HUES6 (cell line): ENCODE measurements at regions not wholly inside any gene's neighbourhood (a gene's known extent, or its start where the extent isn't known, plus 50 kb on each side); places are given as distances from the start of the nearest gene placed in this dataset.

Experiments
- H3K27ac ChIP-seq: 2 replicates; pipeline ENCODE4 v1.7.0; 2013; ENCODE audit warnings: low read depth, mild to moderate bottlenecking, low read length, inconsistent platforms
- H3K27me3 ChIP-seq: 2 replicates; pipeline ENCODE4 v1.6.1; 2013; ENCODE audit warnings: low read length; ENCODE audit not compliant: control insufficient read depth, insufficient read depth
- H3K36me3 ChIP-seq: 2 replicates; pipeline ENCODE4 v1.6.1; 2013; ENCODE audit warnings: low read length; ENCODE audit not compliant: control insufficient read depth, insufficient read depth
- H3K4me1 ChIP-seq: 2 replicates; pipeline ENCODE4 v1.6.1; 2013; ENCODE audit warnings: low read length; ENCODE audit not compliant: control insufficient read depth, insufficient read depth
- H3K4me3 ChIP-seq: 2 replicates; pipeline ENCODE4 v1.5.1; 2013; ENCODE audit warnings: low read depth, low read length
- H3K9ac ChIP-seq: one replicate; pipeline ENCODE4 v1.6.1; 2013; ENCODE audit warnings: mild to moderate bottlenecking, low read length
- H3K9me3 ChIP-seq: 2 replicates; pipeline ENCODE4 v1.6.1; 2013; ENCODE audit warnings: low read depth, low read length; ENCODE audit not compliant: control insufficient read depth, insufficient read depth

DNA sequence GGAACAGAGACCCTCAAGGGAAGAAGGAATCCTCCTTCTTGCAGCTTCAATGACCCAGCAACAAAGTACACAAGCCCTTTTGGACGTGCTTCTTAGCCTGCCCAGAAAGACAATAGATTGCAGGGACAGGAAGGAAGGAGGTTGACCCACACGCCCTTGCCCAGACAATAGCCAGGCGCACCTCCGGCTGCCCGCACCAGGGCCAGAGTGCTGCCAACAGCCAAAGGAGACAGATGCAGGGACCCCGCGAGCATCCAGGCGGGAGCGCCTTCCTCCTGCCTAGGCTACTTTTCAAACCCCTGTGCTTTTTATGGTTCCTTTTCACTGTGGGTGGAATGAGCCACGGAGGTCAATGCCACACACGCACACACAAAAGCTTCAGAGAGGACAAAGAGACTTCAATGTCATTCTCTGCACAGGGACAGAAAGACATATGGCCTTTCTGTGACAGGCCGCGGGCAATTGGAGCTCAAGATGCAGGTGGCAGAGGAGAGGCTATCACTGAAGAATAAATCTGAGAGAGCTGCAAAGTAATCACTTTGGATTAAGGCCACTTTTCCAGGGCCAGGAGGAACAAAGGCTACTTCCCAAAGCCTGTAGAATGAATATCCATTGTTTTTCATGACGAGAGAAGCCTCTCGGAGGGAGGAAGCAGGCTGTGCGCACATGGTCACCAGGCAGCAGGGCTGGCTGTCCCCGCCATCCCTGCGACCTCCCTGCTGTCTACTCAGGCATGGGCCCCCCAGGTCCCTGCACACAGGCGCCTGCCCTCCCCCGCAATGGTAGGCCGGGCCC is 300.6 kb downstream of the EIPR1 start:
- no peak overlapping the region for H3K9ac ChIP-seq
- no peak overlapping the region for H3K4me3 ChIP-seq
- no peak overlapping the region for H3K27ac ChIP-seq
- no peaks in the 10 kb centered on the region for H3K27me3 ChIP-seq
- peaks cover 3% of the 10 kb centered on the region; the same call in 1 of the 2 replicates for H3K4me1 ChIP-seq
- H3K9me3 ChIP-seq, result no peaks in the 10 kb centered on the region
- H3K36me3 ChIP-seq, result no peaks in the 10 kb centered on the region

DNA sequence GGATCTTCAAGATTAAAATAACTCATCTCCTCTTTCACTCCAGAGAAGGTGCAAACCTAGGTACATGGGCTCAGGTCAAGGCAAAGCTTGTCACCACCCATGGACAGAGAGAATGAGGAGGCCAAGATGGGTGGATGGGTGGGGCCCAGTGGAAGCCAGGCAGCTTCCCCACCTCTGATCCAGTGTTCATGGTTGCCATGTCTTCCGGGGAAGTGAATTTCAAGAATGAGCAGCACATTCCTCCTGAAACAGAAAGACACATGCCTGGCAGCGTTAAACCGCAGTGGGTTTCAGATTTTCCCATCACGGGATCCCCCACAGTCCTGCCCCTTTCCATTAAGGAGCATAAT is 301.7 kb downstream of the EIPR1 start:
- no peak overlapping the region for H3K27ac ChIP-seq
- H3K36me3 ChIP-seq, result no peaks in the 10 kb centered on the region
- no peak overlapping the region for H3K9ac ChIP-seq
- no peaks in the 10 kb centered on the region for H3K9me3 ChIP-seq
- H3K4me3 ChIP-seq, result no peak overlapping the region
- peaks cover 3% of the 10 kb centered on the region; the same call in 1 of the 2 replicates for H3K4me1 ChIP-seq
- no peaks in the 10 kb centered on the region for H3K27me3 ChIP-seq

DNA sequence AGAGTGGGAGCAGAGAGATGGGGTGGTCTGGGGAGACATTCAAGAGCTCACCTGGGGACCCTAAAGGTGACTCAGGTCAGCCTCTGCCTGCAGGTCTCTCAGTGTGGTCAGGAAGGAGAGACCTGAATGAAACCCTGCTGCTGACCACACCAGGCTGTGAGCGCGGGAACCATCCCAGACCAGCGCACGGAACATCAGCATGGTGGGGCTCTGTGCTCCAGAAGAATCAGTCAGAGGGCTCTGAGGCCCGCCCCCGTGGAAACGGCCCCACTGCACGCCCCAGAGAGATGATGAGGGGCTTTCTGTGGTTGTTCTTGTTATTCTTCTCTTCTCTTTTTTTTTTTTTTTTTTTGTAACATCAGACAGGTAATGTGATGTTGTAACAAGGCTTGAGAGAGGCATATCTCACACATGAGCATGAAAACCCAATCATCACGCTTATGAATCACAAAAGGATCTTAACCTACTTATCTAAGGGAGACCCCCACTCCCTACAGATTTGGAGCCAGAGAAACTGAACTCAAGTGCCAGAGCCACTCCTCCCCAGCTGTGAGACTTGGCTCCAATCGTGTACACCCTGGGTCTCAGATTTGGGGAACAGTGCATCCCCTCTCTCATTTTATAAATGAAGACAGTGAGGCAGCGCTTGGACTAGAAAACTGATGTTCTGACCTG is 302.2 kb downstream of the EIPR1 start:
- Histone ChIP-seq H3K9me3 (no peaks in the 10 kb centered on the region), H3K27me3 (no peaks in the 10 kb centered on the region), H3K4me1 (peaks cover 3% of the 10 kb centered on the region; the same call in 1 of the 2 replicates), H3K27ac (no peak overlapping the region), H3K36me3 (no peaks in the 10 kb centered on the region), H3K4me3 (no peak overlapping the region), H3K9ac (no peak overlapping the region)

DNA sequence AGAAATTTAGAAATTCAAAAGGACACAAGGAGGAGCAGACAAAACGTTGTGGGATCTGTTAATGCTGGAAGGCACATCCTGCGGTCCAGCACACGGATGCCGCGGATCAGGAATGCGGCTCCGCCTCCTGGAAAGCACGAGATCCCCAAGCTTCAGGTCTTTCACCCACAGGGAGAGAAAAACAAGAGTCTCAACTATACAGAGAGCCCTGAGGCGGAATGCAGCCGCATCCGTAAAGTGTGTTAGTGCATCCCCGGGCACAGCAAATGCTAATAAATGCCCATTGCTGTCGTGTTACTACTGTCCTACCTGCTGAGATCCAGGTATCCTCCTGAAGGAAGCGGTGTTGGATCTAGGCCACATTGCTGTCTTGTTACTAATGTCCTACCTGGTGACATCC is 303.9 kb downstream of the EIPR1 start:
- Histone ChIP-seq H3K9me3 (no peaks in the 10 kb centered on the region), H3K4me1 (peaks cover 3% of the 10 kb centered on the region; the same call in 1 of the 2 replicates), H3K9ac (no peak overlapping the region), H3K4me3 (no peak overlapping the region), H3K27me3 (no peaks in the 10 kb centered on the region), H3K36me3 (no peaks in the 10 kb centered on the region), H3K27ac (no peak overlapping the region)

DNA sequence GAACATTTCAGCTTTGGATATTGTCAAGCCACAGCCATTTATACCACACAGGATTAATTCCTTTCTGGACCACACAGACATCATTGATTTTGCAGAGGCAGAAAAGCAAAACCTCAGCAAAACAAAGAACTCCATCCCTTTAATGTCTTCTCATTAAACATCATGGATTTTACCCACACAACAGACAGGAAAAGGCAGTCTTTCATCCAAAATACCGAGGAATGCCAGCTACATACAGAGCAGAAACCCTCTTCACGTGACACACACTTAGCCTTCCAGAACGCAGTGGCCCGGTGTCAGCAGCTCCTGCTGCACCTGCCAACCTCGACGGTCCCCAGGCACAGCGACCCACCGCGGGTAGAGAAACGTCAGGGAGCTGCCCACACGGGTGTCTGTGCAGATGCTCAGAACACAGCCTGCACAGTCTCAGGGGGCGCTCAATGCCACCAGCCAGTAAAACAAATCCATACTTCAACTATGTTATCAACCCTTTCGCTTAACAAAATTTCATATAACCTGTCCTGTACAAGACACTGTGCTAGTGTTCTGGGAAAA is 304.5 kb downstream of the EIPR1 start:
- Histone ChIP-seq H3K9ac (no peak overlapping the region), H3K4me3 (no peak overlapping the region), H3K4me1 (peaks cover 3% of the 10 kb centered on the region; the same call in 1 of the 2 replicates), H3K27ac (no peak overlapping the region), H3K9me3 (no peaks in the 10 kb centered on the region), H3K27me3 (no peaks in the 10 kb centered on the region), H3K36me3 (no peaks in the 10 kb centered on the region)

DNA sequence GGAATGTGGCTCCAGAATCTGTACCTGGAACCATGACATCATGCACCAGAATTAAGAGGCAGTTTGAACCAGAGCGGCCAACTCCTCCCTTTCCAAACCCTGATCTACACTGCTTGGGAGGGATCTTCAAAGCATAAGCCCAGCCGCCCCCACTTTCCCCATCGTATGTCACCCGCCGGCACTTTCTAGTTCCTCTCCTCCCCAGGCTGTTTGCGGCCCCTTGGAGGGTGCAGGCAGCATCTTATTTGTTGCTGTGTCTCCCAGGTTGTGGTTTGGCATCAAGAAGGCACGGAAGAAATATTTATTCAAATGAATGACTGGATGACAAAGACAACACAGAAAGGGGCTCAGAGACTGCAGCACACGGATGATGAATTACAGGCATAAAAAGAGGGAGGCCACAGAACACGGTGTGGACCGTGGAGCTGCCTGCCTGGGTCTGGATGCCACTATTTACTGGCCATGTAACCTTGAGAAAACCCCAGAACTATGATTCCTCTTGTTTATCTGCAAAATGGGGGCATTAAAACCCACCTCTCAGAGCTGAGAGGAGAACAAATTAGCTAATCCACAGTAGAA is 305.8 kb downstream of the EIPR1 start:
- no peaks in the 10 kb centered on the region for H3K36me3 ChIP-seq
- no peaks in the 10 kb centered on the region for H3K27me3 ChIP-seq
- H3K9ac ChIP-seq, result no peak overlapping the region
- H3K9me3 ChIP-seq, result no peaks in the 10 kb centered on the region
- H3K4me3 ChIP-seq, result no peak overlapping the region
- H3K4me1 ChIP-seq, result peaks cover 3% of the 10 kb centered on the region; the same call in 1 of the 2 replicates
- H3K27ac ChIP-seq, result no peak overlapping the region

DNA sequence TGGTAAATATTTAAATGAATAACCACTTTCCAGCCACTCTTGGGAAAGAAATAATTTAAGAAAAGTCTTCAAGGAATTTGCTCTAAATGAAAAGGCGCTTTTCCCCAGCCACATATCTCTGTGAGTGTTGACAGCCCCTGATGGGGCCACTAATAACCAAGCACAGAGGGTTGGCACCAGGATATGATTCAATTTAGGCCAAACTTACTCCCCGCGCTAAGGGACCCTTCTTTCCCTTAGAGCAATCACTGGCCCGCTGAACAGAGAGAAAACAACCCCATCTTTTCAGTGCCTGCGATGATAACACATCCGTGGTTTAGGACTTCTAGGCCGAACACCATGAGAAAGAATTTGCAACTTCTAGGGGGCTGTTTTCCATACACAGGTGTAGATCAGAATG is 310.8 kb downstream of the EIPR1 start:
- Histone ChIP-seq H3K4me1 (no peaks in the 10 kb centered on the region), H3K27me3 (no peaks in the 10 kb centered on the region), H3K4me3 (no peak overlapping the region), H3K9ac (no peak overlapping the region), H3K9me3 (no peaks in the 10 kb centered on the region), H3K36me3 (no peaks in the 10 kb centered on the region), H3K27ac (no peak overlapping the region)

DNA sequence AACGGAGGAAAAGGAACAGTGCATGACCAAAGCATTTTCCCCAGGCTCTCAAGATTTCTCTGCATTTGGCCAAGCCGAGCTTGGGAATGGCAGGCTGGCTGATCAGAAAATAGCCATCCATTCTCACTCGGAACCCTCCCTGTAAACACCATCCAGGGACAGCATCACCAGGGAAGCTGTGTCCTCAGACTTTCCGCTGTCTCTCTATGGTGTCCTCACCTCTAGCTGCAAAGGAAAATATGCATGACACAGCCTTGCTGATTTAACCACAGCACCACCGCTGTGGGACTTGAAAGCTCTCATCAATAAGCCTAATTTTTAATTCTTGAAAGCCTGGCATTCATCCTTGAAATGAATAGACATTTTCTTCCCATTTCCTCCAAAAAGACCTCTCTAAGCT is 311.7 kb downstream of the EIPR1 start:
- H3K36me3 ChIP-seq, result no peaks in the 10 kb centered on the region
- H3K27me3 ChIP-seq, result no peaks in the 10 kb centered on the region
- no peak overlapping the region for H3K27ac ChIP-seq

DNA sequence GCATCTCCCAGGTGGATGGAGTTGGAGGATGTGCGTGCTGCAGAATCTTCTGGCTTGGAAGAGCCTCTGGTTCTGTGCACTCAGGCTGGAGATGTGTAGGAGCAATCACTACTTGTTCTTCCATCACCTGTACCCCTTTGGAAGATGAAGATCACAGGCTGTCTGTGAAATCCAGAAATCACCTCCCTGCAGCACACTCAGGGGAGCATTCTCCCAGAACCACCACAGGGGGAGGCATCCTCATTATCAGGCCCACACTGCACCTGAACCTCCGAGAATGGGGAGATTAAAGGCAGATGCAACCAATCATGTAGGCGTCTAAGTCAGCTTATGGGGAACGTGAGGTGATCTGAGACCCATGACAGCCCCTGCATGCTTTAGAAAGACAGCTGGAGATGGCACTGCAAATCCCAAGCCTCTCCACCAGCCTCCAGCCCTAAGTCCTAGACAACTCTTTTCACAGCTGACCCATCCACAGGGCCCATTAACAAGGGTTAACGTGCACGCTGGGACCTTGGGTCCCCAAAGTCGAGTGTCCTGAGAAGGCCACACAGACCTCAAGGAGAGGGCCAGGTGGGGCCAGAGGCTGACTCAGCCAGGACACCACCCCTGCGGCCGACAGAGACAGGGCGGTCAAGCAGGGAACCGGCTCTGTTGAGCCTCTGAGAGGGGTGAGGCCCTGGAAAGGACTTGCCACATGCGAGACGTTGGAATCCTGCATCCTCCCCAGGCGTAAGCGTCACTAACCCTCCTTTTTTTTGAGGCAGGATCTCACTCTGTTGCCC is 314.9 kb downstream of the EIPR1 start:
- Histone ChIP-seq H3K9me3 (no peaks in the 10 kb centered on the region), H3K4me1 (no peaks in the 10 kb centered on the region), H3K9ac (no peak overlapping the region), H3K36me3 (no peaks in the 10 kb centered on the region), H3K27me3 (no peaks in the 10 kb centered on the region), H3K4me3 (no peak overlapping the region), H3K27ac (no peak overlapping the region)

More for the DNA sequence above, 311.7 kb downstream of the EIPR1 start:
- Histone ChIP-seq H3K4me3 (no peak overlapping the region), H3K4me1 (no peaks in the 10 kb centered on the region), H3K9me3 (no peaks in the 10 kb centered on the region), H3K9ac (no peak overlapping the region)

DNA sequence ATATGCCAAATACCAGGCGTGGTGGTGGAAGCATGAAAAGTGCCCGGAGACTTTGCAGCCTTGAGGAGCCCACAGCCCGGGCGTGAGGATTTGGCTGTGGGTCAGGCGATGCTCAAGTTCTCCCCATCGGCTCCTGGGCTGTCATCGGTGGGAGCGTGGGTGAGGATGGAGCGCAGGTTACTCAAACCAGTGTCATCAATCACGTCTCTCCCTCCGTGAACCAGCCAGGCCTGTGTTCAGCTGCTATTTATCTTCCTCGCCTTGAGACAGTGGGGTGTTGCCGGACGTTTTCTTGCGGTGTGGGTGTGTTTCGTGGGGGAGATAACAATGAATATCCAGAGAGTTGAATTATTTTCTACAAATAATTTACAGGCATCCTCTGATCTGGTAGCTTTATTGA is 317.6 kb downstream of the EIPR1 start:
- Histone ChIP-seq H3K9ac (no peak overlapping the region), H3K36me3 (no peaks in the 10 kb centered on the region), H3K4me3 (no peak overlapping the region), H3K9me3 (0 out of 2 replicates have a peak, but pooled peaks cover 4% of the 10 kb centered on the region), H3K4me1 (no peaks in the 10 kb centered on the region), H3K27ac (no peak overlapping the region), H3K27me3 (no peaks in the 10 kb centered on the region)
